Ovary (tissue), 3 donors: ENCODE measurements at regions not wholly inside any gene's neighbourhood (a gene's known extent, or its start where the extent isn't known, plus 50 kb on each side); places are given as distances from the start of the nearest gene placed in this dataset.

Experiments used
- EP300 ChIP-seq: sonication (generic); formaldehyde crosslinking; IDR thresholded peaks from one replicate; pipeline ENCODE4 v1.6.1; 2017; ENCODE audit warnings: antibody characterized with exemption
- POLR2A ChIP-seq: fragments of 450-650 bp; IDR thresholded peaks from one replicate; pipeline ENCODE4 v1.6.1; 2017; ENCODE audit warnings: antibody characterized with exemption, mild to moderate bottlenecking, moderate library complexity
- TF ChIP-seq, protein P1 (sequence below), 3 donors: fragments of 450-650 bp in 2 of 3; fragments of 200-600 bp in 1 of 3; IDR thresholded peaks; one replicate each; pipeline versions ENCODE4 v1.5.1 to v1.8.0; 2016 to 2022; ENCODE audit warnings: antibody characterized with exemption in 3 of 3, mild to moderate bottlenecking in 1 of 3
- donor health status: DM: no; HTN: no; CAD: no.

DNA sequence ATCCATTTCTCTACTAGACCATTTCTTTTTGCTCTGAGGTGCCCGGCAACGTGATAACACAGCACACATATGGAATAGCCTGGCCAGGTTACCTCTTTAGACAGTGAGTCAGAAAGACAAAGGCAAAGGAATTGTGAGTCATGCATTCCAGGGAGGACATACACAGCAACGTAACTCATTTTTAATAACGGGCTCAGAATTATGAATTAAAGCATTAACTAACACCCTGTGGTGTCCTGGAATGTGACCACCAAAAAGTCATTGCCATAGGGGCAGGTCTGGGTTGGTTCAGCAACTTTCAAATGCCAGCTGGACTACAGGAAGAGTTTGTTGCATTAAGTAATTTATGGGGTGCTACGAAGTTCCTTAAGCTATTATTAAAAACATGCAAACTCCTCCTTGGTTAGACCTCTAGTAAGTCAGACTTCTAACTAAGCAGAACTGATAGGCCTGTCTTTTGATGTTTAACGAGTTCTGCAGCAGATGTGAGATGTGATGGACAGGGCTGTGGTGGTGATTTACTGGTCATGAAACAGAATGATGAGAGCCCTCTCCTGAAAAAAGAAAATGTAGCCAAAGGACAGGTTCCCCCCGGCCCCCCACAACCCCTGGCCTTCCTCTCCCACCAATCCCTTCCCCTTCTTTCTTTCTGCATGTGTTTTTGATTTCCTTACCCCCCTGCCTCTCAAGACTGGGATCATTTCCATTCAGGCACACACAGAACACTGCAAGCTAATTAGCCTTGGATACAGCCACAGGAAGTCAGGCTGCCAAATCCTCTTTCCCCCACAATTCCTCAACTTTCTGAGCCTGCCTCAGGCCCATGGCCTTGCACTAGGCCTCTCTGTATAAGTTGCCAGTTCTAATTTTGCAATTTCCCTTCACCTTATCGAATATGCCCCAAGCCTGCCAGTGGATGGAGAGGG, 88.9 kb upstream of the HAO2 start:
- TF ChIP-seq, protein P1, sequence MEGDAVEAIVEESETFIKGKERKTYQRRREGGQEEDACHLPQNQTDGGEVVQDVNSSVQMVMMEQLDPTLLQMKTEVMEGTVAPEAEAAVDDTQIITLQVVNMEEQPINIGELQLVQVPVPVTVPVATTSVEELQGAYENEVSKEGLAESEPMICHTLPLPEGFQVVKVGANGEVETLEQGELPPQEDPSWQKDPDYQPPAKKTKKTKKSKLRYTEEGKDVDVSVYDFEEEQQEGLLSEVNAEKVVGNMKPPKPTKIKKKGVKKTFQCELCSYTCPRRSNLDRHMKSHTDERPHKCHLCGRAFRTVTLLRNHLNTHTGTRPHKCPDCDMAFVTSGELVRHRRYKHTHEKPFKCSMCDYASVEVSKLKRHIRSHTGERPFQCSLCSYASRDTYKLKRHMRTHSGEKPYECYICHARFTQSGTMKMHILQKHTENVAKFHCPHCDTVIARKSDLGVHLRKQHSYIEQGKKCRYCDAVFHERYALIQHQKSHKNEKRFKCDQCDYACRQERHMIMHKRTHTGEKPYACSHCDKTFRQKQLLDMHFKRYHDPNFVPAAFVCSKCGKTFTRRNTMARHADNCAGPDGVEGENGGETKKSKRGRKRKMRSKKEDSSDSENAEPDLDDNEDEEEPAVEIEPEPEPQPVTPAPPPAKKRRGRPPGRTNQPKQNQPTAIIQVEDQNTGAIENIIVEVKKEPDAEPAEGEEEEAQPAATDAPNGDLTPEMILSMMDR (IDR thresholded peaks at IDR 0.05): no peak
- TF ChIP-seq EP300 (no peak), POLR2A (no peak)
